NCI-H446 treated with DMSO at 0.1 percent for 48 hours (cell line): ENCODE measurements at regions not wholly inside any gene's neighbourhood (a gene's known extent, or its start where the extent isn't known, plus 50 kb on each side); places are given as distances from the start of the nearest gene placed in this dataset.
A peak's percentile ranks its signal among the peaks of the same experiment; 100 is the strongest.

Source experiments
- DNase-seq: peaks from one replicate; lab custom pipeline; 2025; lab: John Stamatoyannopoulos, UW

DNA sequence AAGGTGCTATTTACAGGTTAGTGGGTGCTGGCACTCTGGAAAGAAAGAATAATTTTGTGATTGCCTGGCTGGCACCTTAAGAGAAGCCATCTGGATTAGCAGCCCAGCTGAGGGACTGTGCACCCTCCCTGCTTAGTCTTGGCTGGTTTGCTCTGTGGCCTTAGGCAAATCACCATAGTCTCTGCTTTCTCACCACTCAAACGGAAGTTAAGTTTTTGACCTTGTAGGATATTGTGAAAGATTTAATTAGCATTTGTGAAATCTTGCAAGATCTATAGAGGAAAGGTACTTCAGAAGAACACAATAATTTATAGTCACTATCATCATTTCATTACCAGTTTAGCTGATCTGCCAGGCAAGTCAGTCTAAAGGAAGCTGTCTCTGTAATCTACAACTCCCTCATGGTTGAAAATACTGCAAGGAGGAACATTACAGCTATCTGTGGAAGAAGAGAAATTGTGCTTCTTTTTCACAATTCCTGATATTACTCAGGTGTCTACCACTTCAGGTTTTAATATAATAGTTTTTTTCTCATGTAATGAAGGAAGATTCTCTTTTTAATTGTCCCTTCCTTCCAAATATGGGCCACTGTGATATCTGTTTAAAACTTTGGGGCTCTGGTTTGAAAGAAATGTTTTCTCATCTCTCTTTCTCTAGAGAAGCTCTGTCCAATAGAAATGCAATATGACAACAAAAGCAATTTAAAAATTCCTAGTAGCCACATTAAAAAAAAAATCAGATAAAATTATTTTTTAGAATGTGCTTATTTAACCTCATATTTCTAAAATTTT is 219.6 kb downstream of the PTEN start:
- DNase-seq = no peak

DNA sequence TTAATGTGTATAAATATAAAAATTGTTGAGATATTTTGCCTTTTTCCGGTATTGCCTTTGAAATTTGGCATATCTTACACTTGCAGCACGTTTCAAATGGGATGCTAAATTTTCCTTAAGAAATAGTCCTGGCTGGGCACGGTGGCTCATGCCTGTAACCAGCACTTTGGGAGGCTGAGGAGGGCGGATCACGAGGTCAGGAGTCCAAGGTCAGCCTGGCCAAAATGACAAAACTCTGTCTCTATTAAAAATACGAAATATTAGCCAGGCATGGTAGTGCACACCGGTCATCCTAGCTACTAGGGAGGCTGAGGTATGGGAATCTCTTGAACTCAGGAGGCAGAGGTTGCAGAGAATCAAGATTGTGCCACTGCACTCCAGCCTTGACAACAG is 220.2 kb downstream of the PTEN start:
- no peak for DNase-seq

DNA sequence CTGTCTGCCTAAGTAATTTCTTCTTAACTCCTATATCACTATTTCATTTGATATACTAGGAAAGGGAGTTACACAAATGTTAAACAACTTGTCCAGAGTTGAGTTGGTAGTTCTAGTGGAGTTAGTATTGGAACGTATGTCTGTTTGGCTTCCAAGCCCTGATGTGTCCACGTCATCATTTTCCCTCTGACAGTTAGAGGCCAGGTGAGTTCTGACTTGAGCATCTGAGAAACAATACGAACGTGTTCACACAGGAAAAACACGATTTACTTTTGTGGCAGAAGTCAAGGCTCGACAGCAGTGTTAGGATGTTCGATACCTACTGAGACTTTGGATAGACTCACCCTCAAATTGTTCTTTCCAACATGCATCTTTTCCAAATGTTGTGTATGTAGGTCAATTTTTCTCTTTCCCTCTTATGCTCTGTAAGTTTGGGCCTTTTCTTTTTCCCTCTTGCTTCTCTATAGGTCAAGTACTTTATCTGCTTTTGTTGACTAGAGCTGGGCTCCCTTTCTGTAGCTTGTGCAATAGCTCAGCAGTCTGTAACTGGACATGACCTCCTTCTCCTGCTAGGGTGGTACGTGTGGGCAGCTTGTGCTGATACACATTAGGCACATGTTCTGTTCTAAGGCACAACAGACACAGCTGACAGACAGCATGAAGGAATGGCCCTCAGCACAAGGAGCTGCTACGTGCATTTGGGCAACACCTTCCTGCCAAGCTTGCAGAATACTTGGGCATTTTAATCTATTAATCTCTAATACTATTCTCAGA is 222.9 kb downstream of the PTEN start:
- no peak for DNase-seq

GRCh38 chr10:88088441-88089340 is 225.3 kb downstream of the PTEN start:
- peak; percentile 39 for DNase-seq

- peak; percentile 77 for DNase-seq
Measured at GRCh38 chr10:88089498-88089897, 226.1 kb downstream of the PTEN start.

DNA sequence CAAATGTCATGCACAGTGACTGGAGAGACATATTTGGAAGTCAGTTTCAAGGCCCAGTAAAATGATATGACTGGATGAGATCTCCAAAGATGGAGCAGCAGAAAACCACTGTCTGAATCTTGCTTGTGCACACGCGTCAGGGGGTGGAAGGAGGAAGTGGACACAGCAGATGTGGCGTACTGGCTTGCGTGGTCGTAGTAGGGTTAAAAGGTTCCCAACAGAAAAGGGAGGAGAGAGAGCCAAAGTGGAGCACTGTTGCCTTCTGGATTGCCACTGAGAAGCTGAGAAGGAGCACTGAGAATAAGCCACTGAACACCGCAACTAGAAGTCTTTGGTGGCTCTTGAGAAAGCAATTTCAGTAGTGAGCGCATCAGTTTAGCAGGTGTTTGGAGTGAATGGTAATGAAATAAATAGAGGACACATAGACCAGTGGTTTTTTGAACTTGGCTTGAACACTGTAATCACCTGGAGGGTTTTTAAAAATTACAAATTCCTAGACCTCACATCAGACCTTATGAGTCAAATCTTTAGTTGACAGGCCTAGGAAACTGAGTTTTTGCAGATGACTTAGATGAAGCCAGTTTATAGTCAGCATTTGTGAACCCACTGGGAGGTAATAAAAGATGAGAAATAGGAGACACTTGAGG is 227.3 kb downstream of the PTEN start:
- no peak for DNase-seq

- DNase-seq = no peak
Measured at GRCh38 chr10:88091490-88092061, 228.2 kb downstream of the PTEN start.

DNA sequence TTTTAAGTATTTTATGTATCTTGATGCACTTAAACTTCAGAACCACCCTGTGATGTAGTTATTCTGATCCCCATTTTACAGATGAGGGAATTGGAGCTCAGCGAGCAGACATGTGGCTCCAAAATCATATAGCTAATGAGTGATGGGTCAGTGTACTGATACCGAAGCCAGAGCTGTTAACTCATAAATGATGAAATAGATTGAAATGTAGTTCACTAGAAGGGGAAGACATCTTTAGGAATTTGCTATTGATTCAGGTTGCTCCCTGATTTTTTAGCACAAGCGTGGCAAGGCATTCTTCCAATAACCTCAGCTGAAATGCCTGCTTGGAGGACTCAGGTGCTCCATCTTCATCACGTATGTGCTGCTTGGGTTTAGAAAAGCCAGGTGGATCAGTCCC is 228.8 kb downstream of the PTEN start:
- no peak for DNase-seq

DNA sequence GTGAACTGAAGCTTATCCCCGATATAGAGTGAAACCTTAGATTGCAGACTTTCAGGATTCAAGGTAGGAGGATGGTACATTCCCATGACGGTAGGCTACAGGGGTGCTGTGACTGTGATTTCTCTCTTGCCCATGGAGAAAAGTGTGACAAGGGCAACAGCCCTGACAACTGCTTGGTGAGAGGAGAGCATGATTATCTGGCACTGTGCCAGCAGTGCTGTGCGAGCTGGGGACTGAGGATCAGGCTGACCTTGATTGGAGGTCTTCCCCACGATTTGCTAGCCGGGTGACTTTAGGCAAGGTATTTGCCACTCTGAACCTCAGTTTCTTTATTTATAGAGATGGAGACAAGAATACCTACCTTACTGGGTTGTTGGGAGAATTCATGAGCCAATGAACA is 229.5 kb downstream of the PTEN start:
- DNase-seq = no peak

- no peak for DNase-seq
Measured at GRCh38 chr10:88094795-88095194, 231.4 kb downstream of the PTEN start.

DNA sequence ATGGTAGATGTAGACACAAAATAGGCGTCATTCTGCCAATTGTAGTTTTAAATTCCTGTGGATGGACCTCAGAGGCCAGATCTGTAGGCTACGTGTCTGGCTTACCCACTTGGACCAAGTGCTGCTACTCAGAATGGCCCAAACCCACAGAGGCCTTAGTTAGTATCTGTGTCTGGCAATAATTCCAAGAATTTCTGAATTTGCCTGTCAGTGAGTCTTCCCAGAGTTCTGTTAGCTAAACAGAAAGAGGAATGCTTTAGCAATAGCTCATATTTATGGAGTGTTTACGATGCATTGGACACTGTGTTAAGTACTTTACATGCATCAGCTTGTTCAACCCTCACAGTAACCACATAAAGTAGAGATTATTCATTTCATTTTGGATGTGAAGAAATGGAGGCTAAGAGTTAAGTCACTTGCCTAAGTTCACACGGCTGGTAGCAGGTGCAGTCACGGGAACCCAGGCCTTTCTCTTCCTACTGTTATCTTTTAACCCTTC is 231.8 kb downstream of the PTEN start:
- DNase-seq = no peak

DNA sequence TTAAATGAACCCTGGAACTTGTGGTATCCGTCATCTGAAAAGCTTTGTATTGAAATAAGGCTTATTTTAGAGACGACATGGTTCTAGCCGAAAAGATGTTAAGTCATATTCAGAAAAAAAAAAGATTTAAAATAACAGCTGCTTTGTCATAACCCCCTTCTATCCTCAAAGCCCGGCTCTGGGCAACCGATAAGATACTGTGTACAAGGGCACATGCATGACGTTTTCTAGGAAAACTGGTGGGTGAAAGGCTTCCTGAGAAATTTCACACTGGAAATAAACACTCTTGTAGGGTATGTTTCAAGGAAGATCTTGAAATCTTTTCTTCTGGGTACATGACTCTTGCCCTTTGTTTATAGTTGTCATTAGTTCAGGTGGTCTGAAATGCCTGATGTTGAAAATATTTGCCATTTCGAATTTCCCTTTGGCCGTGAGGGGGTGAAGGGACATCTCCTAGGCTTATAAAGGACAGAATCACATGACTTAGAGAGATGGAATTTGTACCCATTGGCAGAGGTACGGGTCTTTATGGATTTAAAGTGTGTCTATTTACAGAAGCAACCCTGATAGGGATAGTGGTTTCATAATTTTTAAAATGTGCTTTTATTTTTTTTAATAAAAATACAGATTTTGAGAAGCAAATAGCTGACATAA is 232.5 kb downstream of the PTEN start:
- no peak for DNase-seq

DNA sequence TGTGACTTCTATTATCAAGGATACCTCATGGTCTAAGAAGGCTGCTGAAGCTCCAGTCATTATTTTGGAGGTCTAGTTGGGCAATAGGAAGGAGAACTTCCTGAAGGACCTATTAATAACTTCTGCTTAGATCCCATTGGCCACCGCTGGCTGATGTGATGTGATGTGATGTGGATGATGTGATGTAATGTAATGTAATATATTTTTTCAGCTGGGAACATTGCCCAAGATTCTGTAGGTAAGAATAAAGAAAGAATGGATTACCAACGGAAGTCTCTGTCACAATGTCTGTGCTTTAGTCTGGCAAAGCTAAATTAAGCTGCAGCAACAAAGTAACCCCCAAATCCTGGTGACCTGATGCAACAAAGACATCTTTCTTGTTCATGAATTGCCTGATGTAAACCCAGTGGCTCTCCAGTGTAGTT is 233.7 kb downstream of the PTEN start:
- DNase-seq = no peak

GRCh38 chr10:88097536-88097935 is 234.1 kb downstream of the PTEN start:
- no peak for DNase-seq

GRCh38 chr10:88100281-88100680 is 236.9 kb downstream of the PTEN start:
- no peak for DNase-seq

- no peak for DNase-seq
Measured at GRCh38 chr10:88101666-88102065, 238.2 kb downstream of the PTEN start.

DNA sequence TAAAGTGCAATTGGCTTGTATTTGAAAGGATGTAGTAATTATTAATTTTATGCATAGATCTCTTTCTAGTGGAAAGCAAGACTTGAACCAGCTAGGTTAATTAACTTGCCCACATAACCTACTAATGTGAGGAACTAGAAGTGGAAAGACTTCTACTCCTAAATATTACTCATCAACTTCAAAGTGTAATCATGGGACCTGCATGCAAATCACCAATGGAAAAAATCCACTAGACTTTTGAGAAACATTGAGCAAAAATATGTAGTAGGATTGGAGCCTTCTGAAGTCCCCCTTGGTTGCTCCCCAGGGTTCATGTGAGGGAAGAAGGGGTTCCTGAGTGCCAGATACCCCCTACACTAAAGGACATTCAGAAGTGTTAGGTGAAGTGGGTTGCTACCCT is 240.2 kb downstream of the PTEN start:
- DNase-seq = no peak

GRCh38 chr10:88104223-88104622 is 240.8 kb downstream of the PTEN start:
- no peak for DNase-seq

GRCh38 chr10:88106366-88106765 is 242.9 kb downstream of the PTEN start:
- DNase-seq = no peak

- no peak for DNase-seq
Measured at GRCh38 chr10:88107296-88108097, 244.1 kb downstream of the PTEN start.
